ENCODE measurements at regions not wholly inside any gene's neighbourhood (a gene's known extent, or its start where the extent isn't known, plus 50 kb on each side); places are given as distances from the start of the nearest gene placed in this dataset.

- no peak overlapping the region for H2AFZ ChIP-seq (ENCODE audit: low read length)
- H3K27ac ChIP-seq (ENCODE audit: low read depth, low read length), result no peak overlapping the region
- no peak overlapping the region for H2BK15ac ChIP-seq (ENCODE audit: low read length)
- 91% methylated on average over 3 of the region's 3 CpGs; no CpG with 5 or more reads in 1 of the 2 experiments for WGBS, 2 experiments (ENCODE audit: extremely low coverage in 1 of 2, insufficient coverage in 1 of 2, insufficient read length in 1 of 2, insufficient replicate concordance in 2 of 2, low coverage in 1 of 2, low lambda C conversion rate in 2 of 2, missing lambda C conversion rate in 1 of 2)
- H4K8ac ChIP-seq (ENCODE audit: extremely low read depth, insufficient read depth, low read length), result no peak overlapping the region
- CTCF ChIA-PET (ENCODE audit: partially characterized antibody), result interaction anchor here (1.2 to 2.4 kb wide), 3 partner anchors 36 to 124 kb away, joined by 3 to 7 read pairs (median 3); no protein-coding TSS in a partner anchor
- POLR2A ChIA-PET (ENCODE audit: partially characterized antibody), result no interaction called here
- no peaks in the 10 kb centered on the region for H3K4me1 ChIP-seq (replicated peaks in 1 of 4; ENCODE audit: control insufficient read depth in 3 of 4, insufficient read depth in 4 of 4, low read length in 3 of 4)
- H3K9ac ChIP-seq (replicated peaks in 1 of 4; ENCODE audit: extremely low read depth in 1 of 4, low read depth in 3 of 4, low read length in 3 of 4), result no peak overlapping the region
- no peaks in the 10 kb centered on the region for H3K23me2 ChIP-seq (ENCODE audit: low read depth, low read length)
- H3K23ac ChIP-seq (ENCODE audit: insufficient read length), result no peak overlapping the region
- H3K4ac ChIP-seq (replicated peaks; ENCODE audit: insufficient read length, low read depth, low read length), result no peak overlapping the region
- H3K36me3 ChIP-seq (ENCODE audit: control insufficient read depth in 2 of 4, insufficient read depth in 4 of 4, low read length in 3 of 4), result no peaks in the 10 kb centered on the region
- FAIRE-seq, result no peak
- no peak for DNase-seq (ENCODE audit: low read depth in 1 of 2, low spot score in 2 of 2)
- no peaks in the 10 kb centered on the region for H3K9me3 ChIP-seq (ENCODE audit: insufficient read depth in 2 of 2, low read depth in 1 of 2, low read length in 1 of 2)
- H2AK5ac ChIP-seq (ENCODE audit: low read depth, low read length), result no peak overlapping the region
- no peak overlapping the region for H3K14ac ChIP-seq (ENCODE audit: insufficient read length)
- H3K27me3 ChIP-seq (replicated peaks in 1 of 4; ENCODE audit: control insufficient read depth in 3 of 4, extremely low read depth in 1 of 4, insufficient read depth in 3 of 4, low read length in 3 of 4), result no peaks in the 10 kb centered on the region
- no peak overlapping the region for H3K18ac ChIP-seq (ENCODE audit: extremely low read depth, low read length)
- H3K79me2 ChIP-seq (ENCODE audit: control insufficient read depth in 1 of 2, insufficient read depth in 2 of 2, low read length in 2 of 2), result no peaks in the 10 kb centered on the region
- no peak overlapping the region for H4K91ac ChIP-seq (replicated peaks; ENCODE audit: insufficient read length, low read length)
- H2BK20ac ChIP-seq (ENCODE audit: low read length), result no peak overlapping the region
- H2BK5ac ChIP-seq (ENCODE audit: low read depth, low read length), result no peak overlapping the region
- no peak overlapping the region for H2BK12ac ChIP-seq (ENCODE audit: low read depth, low read length)
- no peak overlapping the region for H3K4me2 ChIP-seq (ENCODE audit: insufficient read depth in 1 of 2, low read depth in 2 of 2, low read length in 2 of 2)
- H4K20me1 ChIP-seq (replicated peaks in 1 of 2; ENCODE audit: control insufficient read depth in 1 of 2, insufficient read depth in 2 of 2, low read length in 2 of 2), result no peaks in the 10 kb centered on the region
- H3K79me1 ChIP-seq (ENCODE audit: low read depth, low read length), result no peaks in the 10 kb centered on the region
- no peak overlapping the region for H3K4me3 ChIP-seq (ENCODE audit: extremely low read depth in 1 of 4, insufficient read depth in 2 of 4, low read depth in 3 of 4, low read length in 4 of 4)
- H3K56ac ChIP-seq (replicated peaks; ENCODE audit: insufficient read length, low read depth, low read length), result no peak overlapping the region
- no peak overlapping the region for H4K5ac ChIP-seq (ENCODE audit: insufficient read length, low read depth, low read length)
- no peak overlapping the region for H2BK120ac ChIP-seq (replicated peaks; ENCODE audit: low read depth, low read length)
- TF ChIP-seq TBP (IDR thresholded peaks at IDR 0.05; ENCODE audit: low read depth, low read length) (no peak), EGR1 (IDR thresholded peaks at IDR 0.05; ENCODE audit: borderline replicate concordance, low read depth, low read length) (no peak), KDM1A (IDR thresholded peaks at IDR 0.05; ENCODE audit: borderline replicate concordance, low read length) (no peak), FOSL1 (IDR thresholded peaks at IDR 0.05; ENCODE audit: insufficient read depth, low read depth, low read length) (no peak), ZNF274 (IDR thresholded peaks at IDR 0.05; ENCODE audit: borderline replicate concordance, extremely low read depth, low read length) (no peak), CREB1 (IDR thresholded peaks at IDR 0.05) (no peak), SRF (IDR thresholded peaks at IDR 0.05; ENCODE audit: low read depth, low read length) (no peak), EP300 (IDR thresholded peaks at IDR 0.05; ENCODE audit: borderline replicate concordance in 1 of 2, low read depth in 2 of 2, low read length in 2 of 2) (no peak), MAFK (IDR thresholded peaks at IDR 0.05; ENCODE audit: low read depth, low read length) (no peak), RNF2 (IDR thresholded peaks at IDR 0.05; ENCODE audit: borderline replicate concordance, low read depth, low read length, missing control alignments, poor library complexity, severe bottlenecking) (no peak), PHF8 (conservative IDR thresholded peaks at IDR 0.05; ENCODE audit: low read depth, low read length) (no peak), HDAC2 (IDR thresholded peaks at IDR 0.05; ENCODE audit: borderline replicate concordance in 1 of 2, low read depth in 2 of 2, low read length in 2 of 2) (no peak), CHD1 (IDR thresholded peaks at IDR 0.05; ENCODE audit: low read depth, low read length) (no peak)
These were observed 98.0 kb downstream of the MACIR start for GRCh38 chr5:103356350-103357091.
